ENCODE measurements at regions not wholly inside any gene's neighbourhood (a gene's known extent, or its start where the extent isn't known, plus 50 kb on each side); places are given as distances from the start of the nearest gene placed in this dataset.

DNA sequence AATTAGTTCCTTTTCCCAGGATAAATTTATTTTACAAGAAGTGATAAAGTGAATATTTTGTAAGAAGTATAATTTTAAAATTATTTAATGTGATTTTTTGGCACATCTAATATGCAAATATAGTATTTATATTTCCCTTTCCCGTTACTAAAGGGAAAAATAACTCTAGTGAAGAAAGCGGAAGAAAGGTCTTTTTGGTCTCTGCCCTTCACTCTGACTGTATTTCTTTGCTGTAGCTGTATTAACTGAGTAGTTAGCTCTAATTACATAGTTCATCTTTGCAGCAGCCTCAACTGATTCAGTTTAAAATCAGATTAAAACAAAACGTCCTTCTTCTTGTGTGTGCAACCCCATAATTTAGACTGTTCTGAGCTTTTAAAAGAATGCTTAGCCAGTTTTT, 57.4 kb upstream of the RNF144B start (continued):
- TF ChIP-seq, protein P1, sequence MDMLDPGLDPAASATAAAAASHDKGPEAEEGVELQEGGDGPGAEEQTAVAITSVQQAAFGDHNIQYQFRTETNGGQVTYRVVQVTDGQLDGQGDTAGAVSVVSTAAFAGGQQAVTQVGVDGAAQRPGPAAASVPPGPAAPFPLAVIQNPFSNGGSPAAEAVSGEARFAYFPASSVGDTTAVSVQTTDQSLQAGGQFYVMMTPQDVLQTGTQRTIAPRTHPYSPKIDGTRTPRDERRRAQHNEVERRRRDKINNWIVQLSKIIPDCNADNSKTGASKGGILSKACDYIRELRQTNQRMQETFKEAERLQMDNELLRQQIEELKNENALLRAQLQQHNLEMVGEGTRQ (IDR thresholded peaks at IDR 0.05; ENCODE audit: borderline replicate concordance, low read depth, low read length) = no peak
- TF ChIP-seq, protein P2, sequence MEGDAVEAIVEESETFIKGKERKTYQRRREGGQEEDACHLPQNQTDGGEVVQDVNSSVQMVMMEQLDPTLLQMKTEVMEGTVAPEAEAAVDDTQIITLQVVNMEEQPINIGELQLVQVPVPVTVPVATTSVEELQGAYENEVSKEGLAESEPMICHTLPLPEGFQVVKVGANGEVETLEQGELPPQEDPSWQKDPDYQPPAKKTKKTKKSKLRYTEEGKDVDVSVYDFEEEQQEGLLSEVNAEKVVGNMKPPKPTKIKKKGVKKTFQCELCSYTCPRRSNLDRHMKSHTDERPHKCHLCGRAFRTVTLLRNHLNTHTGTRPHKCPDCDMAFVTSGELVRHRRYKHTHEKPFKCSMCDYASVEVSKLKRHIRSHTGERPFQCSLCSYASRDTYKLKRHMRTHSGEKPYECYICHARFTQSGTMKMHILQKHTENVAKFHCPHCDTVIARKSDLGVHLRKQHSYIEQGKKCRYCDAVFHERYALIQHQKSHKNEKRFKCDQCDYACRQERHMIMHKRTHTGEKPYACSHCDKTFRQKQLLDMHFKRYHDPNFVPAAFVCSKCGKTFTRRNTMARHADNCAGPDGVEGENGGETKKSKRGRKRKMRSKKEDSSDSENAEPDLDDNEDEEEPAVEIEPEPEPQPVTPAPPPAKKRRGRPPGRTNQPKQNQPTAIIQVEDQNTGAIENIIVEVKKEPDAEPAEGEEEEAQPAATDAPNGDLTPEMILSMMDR (IDR thresholded peaks at IDR 0.05 in 2 of 3, conservative IDR thresholded peaks at IDR 0.05 in 1 of 3; ENCODE audit: control insufficient read depth in 2 of 3, extremely low read depth in 1 of 3, insufficient read depth in 1 of 3, low read depth in 3 of 3, low read length in 3 of 3) = no peak
- TF ChIP-seq SUZ12 (IDR thresholded peaks at IDR 0.05; ENCODE audit: unreplicated experiment) = no peak
- no peak for TF ChIP-seq SMAD5 (IDR thresholded peaks at IDR 0.05; ENCODE audit: low read depth)

DNA sequence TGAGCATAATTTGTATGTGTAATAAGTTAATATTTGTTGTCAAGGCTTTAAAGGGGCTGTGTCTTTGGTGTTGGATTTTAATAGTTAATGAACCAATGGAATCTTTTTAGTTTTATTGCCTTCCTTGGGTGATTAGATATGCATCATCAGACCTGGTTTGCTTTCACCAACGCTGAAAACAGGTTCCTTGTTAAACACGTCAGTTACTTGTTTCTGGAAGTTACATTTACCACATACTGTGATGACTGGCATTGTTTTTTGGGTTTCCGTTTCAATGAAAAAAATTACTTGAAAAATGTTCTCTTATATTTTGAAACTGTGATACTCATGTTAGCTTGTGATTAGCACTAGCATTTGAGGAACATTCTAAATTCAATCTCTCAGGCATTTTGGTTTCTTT, 58.6 kb upstream of the RNF144B start:
- ChIA-PET CTCF (interaction anchor here (0.7 to 5.1 kb wide), 5 partner anchors 14 to 199 kb away, joined by 3 to 62 read pairs (median 3); no protein-coding TSS in a partner anchor), POLR2A (interaction anchor here (0.6 kb wide), 1 partner anchor 508 kb away, joined by 3 read pairs; no protein-coding TSS in a partner anchor), SMC1A (ENCODE audit: uncharacterized antibody, unreplicated experiment) (interaction anchor here (0.8 to 2.1 kb wide), 6 partner anchors 9 to 177 kb away, joined by 3 to 11 read pairs (median 4); partner anchors contain the start of gene RNF144B), RAD21 (ENCODE audit: unreplicated experiment) (interaction anchor here (1.2 to 1.9 kb wide), 4 partner anchors 59 to 177 kb away, joined by 3 to 11 read pairs (median 6); partner anchors contain the start of gene RNF144B)
- no peaks in the 10 kb centered on the region for H4K20me1 ChIP-seq (ENCODE audit: control insufficient read depth, insufficient read depth)
- no peaks in the 10 kb centered on the region for H3K27me3 ChIP-seq (replicated peaks in 1 of 2; ENCODE audit: control insufficient read depth in 2 of 2, insufficient read depth in 2 of 2, low read length in 1 of 2)
- in situ Hi-C loops (cut with MboI) (loop anchor here (5.0 kb wide), 1 partner anchor 169 kb away; no protein-coding TSS in a partner anchor), intact Hi-C loops (cut with micrococcal nuclease; ENCODE audit: unreplicated experiment) (loop anchor here (5.0 kb wide), 1 partner anchor 74 kb away; no protein-coding TSS in a partner anchor)
- no peak overlapping the region for H3K27ac ChIP-seq (ENCODE audit: control insufficient read depth, insufficient read depth)
- BruUV-seq (replicated peaks) = no TSS peak
- H3K36me3 ChIP-seq (ENCODE audit: control insufficient read depth in 2 of 2, insufficient read depth in 2 of 2, low read length in 1 of 2) = no peaks in the 10 kb centered on the region
- H3K4me1 ChIP-seq (ENCODE audit: control insufficient read depth, insufficient read depth, low read length) = peaks cover 18% of the 10 kb centered on the region; the same call in 1 of the 2 replicates
- DNase-seq (ENCODE audit: low read depth, low spot score) (no peak), ATAC-seq (peak; percentile 29; the same call in 2 of the 3 replicates), FAIRE-seq (no peak)
- H3K4me2 ChIP-seq (ENCODE audit: control insufficient read depth, insufficient read depth) = no peak overlapping the region
- no peaks in the 10 kb centered on the region; the same call in 2 of the 3 replicates for H3K9me3 ChIP-seq (replicated peaks; ENCODE audit: control insufficient read depth, insufficient read depth, low read length)
- TF ChIP-seq, protein P3, sequence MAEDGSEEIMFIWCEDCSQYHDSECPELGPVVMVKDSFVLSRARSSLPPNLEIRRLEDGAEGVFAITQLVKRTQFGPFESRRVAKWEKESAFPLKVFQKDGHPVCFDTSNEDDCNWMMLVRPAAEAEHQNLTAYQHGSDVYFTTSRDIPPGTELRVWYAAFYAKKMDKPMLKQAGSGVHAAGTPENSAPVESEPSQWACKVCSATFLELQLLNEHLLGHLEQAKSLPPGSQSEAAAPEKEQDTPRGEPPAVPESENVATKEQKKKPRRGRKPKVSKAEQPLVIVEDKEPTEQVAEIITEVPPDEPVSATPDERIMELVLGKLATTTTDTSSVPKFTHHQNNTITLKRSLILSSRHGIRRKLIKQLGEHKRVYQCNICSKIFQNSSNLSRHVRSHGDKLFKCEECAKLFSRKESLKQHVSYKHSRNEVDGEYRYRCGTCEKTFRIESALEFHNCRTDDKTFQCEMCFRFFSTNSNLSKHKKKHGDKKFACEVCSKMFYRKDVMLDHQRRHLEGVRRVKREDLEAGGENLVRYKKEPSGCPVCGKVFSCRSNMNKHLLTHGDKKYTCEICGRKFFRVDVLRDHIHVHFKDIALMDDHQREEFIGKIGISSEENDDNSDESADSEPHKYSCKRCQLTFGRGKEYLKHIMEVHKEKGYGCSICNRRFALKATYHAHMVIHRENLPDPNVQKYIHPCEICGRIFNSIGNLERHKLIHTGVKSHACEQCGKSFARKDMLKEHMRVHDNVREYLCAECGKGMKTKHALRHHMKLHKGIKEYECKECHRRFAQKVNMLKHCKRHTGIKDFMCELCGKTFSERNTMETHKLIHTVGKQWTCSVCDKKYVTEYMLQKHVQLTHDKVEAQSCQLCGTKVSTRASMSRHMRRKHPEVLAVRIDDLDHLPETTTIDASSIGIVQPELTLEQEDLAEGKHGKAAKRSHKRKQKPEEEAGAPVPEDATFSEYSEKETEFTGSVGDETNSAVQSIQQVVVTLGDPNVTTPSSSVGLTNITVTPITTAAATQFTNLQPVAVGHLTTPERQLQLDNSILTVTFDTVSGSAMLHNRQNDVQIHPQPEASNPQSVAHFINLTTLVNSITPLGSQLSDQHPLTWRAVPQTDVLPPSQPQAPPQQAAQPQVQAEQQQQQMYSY (CRISPR knock-in tag; IDR thresholded peaks at IDR 0.05) = no peak
- no peak for TF ChIP-seq SUPT20H (IDR thresholded peaks at IDR 0.05; ENCODE audit: borderline replicate concordance, control insufficient read depth, low read depth, low read length)
- no peak for TF ChIP-seq HDAC2 (IDR thresholded peaks at IDR 0.05)
- TF ChIP-seq ZZZ3 (IDR thresholded peaks at IDR 0.05; ENCODE audit: control insufficient read depth, insufficient read length, low read depth) = no peak
- TF ChIP-seq, protein P4, sequence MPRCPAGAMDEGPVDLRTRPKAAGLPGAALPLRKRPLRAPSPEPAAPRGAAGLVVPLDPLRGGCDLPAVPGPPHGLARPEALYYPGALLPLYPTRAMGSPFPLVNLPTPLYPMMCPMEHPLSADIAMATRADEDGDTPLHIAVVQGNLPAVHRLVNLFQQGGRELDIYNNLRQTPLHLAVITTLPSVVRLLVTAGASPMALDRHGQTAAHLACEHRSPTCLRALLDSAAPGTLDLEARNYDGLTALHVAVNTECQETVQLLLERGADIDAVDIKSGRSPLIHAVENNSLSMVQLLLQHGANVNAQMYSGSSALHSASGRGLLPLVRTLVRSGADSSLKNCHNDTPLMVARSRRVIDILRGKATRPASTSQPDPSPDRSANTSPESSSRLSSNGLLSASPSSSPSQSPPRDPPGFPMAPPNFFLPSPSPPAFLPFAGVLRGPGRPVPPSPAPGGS (IDR thresholded peaks at IDR 0.05; ENCODE audit: borderline replicate concordance, insufficient read depth, low read depth, low read length, poor library complexity, severe bottlenecking) = no peak
- no peak for TF ChIP-seq TCF3 (IDR thresholded peaks at IDR 0.05; ENCODE audit: borderline replicate concordance, insufficient read depth, low read depth, low read length)
- H3K9ac ChIP-seq (ENCODE audit: control insufficient read depth, insufficient read depth, low read length) = no peak overlapping the region
- H3K79me2 ChIP-seq (ENCODE audit: control insufficient read depth, insufficient read depth, low read length) = no peaks in the 10 kb centered on the region
- 4% methylated on average over 3 of the region's 3 CpGs for WGBS (ENCODE audit: insufficient coverage, insufficient replicate concordance, low lambda C conversion rate, missing lambda C conversion rate)
- H3K4me3 ChIP-seq = no peak overlapping the region
- no peak overlapping the region for H2AFZ ChIP-seq (ENCODE audit: control insufficient read depth, low read depth, low read length)
